HCT116 (cell line): ENCODE measurements at regions not wholly inside any gene's neighbourhood (a gene's known extent, or its start where the extent isn't known, plus 50 kb on each side); places are given as distances from the start of the nearest gene placed in this dataset.

Experiments
- EZH2phosphoT487 ChIP-seq: fragments of 200-600 bp; IDR thresholded peaks from 2 replicates; pipeline ENCODE4 v1.6.1; 2018; ENCODE audit warnings: antibody characterized with exemption, borderline replicate concordance
- POLR2A ChIP-seq: IDR thresholded peaks from 2 replicates; pipeline ENCODE4 v1.7.0; 2011; ENCODE audit warnings: borderline replicate concordance; ENCODE audit not compliant: insufficient read depth, insufficient read length; ENCODE audit errors: extremely low read depth
- POLR2AphosphoS5 ChIP-seq: IDR thresholded peaks from 2 replicates; pipeline ENCODE4 v1.6.1; 2011; ENCODE audit warnings: mild to moderate bottlenecking, low read depth, low read length, moderate library complexity
- SRF ChIP-seq: IDR thresholded peaks from 2 replicates; pipeline ENCODE4 v1.6.1; 2012; ENCODE audit warnings: low read depth
- ZNF274 ChIP-seq: fragments of 200-500 bp; sonication (Bioruptor generic); IDR thresholded peaks from 2 replicates; pipeline ENCODE4 v1.6.1; 2014; ENCODE audit warnings: mild to moderate bottlenecking, low read depth, low read length, inconsistent platforms
- TF ChIP-seq, protein P1 (sequence below): IDR thresholded peaks from 2 replicates; pipeline ENCODE4 v1.6.1; 2012
- TF ChIP-seq, protein P2 (sequence below), 3 experiments: fragments of 200-600 bp in 1 of 3; sonication (generic) in 1 of 3; IDR thresholded peaks in 2 of 3; conservative IDR thresholded peaks in 1 of 3; 2 replicates each; pipeline ENCODE4 v1.5.1; 2012 to 2017; ENCODE audit warnings: low read depth in 2 of 3, low read length in 2 of 3, antibody characterized with exemption in 1 of 3, borderline replicate concordance in 1 of 3, control low read depth in 1 of 3, mild to moderate bottlenecking in 1 of 3, mixed read lengths in 1 of 3, mixed run types in 1 of 3, moderate library complexity in 1 of 3; ENCODE audit not compliant: insufficient read depth in 1 of 3

- TF ChIP-seq, protein P1, sequence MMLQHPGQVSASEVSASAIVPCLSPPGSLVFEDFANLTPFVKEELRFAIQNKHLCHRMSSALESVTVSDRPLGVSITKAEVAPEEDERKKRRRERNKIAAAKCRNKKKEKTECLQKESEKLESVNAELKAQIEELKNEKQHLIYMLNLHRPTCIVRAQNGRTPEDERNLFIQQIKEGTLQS = no peak
- TF ChIP-seq POLR2AphosphoS5 (no peak), SRF (no peak), EZH2phosphoT487 (no peak), ZNF274 (no peak), POLR2A (no peak)
- TF ChIP-seq, protein P2, sequence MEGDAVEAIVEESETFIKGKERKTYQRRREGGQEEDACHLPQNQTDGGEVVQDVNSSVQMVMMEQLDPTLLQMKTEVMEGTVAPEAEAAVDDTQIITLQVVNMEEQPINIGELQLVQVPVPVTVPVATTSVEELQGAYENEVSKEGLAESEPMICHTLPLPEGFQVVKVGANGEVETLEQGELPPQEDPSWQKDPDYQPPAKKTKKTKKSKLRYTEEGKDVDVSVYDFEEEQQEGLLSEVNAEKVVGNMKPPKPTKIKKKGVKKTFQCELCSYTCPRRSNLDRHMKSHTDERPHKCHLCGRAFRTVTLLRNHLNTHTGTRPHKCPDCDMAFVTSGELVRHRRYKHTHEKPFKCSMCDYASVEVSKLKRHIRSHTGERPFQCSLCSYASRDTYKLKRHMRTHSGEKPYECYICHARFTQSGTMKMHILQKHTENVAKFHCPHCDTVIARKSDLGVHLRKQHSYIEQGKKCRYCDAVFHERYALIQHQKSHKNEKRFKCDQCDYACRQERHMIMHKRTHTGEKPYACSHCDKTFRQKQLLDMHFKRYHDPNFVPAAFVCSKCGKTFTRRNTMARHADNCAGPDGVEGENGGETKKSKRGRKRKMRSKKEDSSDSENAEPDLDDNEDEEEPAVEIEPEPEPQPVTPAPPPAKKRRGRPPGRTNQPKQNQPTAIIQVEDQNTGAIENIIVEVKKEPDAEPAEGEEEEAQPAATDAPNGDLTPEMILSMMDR (IDR thresholded peaks at IDR 0.05 in 2 of 3, conservative IDR thresholded peaks at IDR 0.05 in 1 of 3; ENCODE audit: borderline replicate concordance in 1 of 3, insufficient read depth in 1 of 3, low read depth in 2 of 3, low read length in 2 of 3) = no peak
These were observed 375.5 kb upstream of the SLITRK5 start for GRCh38 chr13:87295636-87296035.
